Sigmoid colon (tissue), 6 donors: ENCODE measurements at regions not wholly inside any gene's neighbourhood (a gene's known extent, or its start where the extent isn't known, plus 50 kb on each side); places are given as distances from the start of the nearest gene placed in this dataset.

ENCODE experiments used
- DNase-seq: peaks from one replicate; pipeline ENCODE4 v3.0.0-alpha.2; 2019
- H3K27ac ChIP-seq, 4 donors: fragments of 200-600 bp; sonication (generic); one replicate each; pipeline ENCODE4 v1.5.1; 2016 to 2019; ENCODE audit warnings: mild to moderate bottlenecking in 1 of 4
- H3K27me3 ChIP-seq, 3 donors: fragments of 200-600 bp; sonication (generic); one replicate each; pipeline ENCODE4 v1.5.1; 2019; ENCODE audit warnings: mild to moderate bottlenecking in 1 of 3
- H3K36me3 ChIP-seq, 4 donors: fragments of 200-600 bp; sonication (generic); one replicate each; pipeline ENCODE4 v1.5.1; 2016 to 2019
- H3K4me1 ChIP-seq, 4 donors: fragments of 200-600 bp; sonication (generic); one replicate each; pipeline ENCODE4 v1.5.1; 2017 to 2019
- H3K4me3 ChIP-seq, 4 donors: fragments of 200-600 bp; sonication (generic); one replicate each; pipeline ENCODE4 v1.5.1; 2017 to 2019; ENCODE audit warnings: mild to moderate bottlenecking in 2 of 4, moderate library complexity in 1 of 4
- H3K9me3 ChIP-seq, 4 donors: fragments of 200-600 bp in 3 of 4; sonication (generic) in 3 of 4; one replicate each; pipeline versions ENCODE4 v1.5.1 to v1.6.1; 2013 to 2019
- CTCF ChIP-seq, 4 experiments: fragments of 450-650 bp in 3 of 4; fragments of 200-600 bp in 1 of 4; IDR thresholded peaks; one replicate each; pipeline ENCODE4 v1.5.1; 2016 to 2019; ENCODE audit warnings: antibody characterized with exemption in 4 of 4, mild to moderate bottlenecking in 3 of 4, moderate library complexity in 2 of 4
- EP300 ChIP-seq, 4 donors: sonication (generic); formaldehyde crosslinking; IDR thresholded peaks; one replicate each; pipeline ENCODE4 v1.6.1; 2017; ENCODE audit warnings: antibody characterized with exemption in 4 of 4
- POLR2A ChIP-seq, 2 donors: fragments of 450-650 bp; IDR thresholded peaks; one replicate each; pipeline ENCODE4 v1.6.1; 2016; ENCODE audit warnings: antibody characterized with exemption in 2 of 2, mild to moderate bottlenecking in 2 of 2, moderate library complexity in 2 of 2
- POLR2AphosphoS5 ChIP-seq, 4 donors: sonication (generic); formaldehyde crosslinking; IDR thresholded peaks; one replicate each; pipeline ENCODE4 v1.6.1; 2017; ENCODE audit warnings: antibody characterized with exemption in 4 of 4
- WGBS, 2 donors: extraction: QIAGEN DNeasy Blood & Tissue Kit; methylation state at CpG; one replicate each; pipeline ENCODE4 v1.1.7; 2013; 5-methylcytosine and 5-hydroxymethylcytosine counted together
- intact Hi-C: fragments of 100-400 bp; cut with DNase I; formaldehyde crosslinking; loops from one replicate; pipeline ENCODE4 v1.15.1; 2023
- donor health status: healthy with polysubstance abuse.
- donor health status: healthy.

- no peak overlapping the region for H3K27ac ChIP-seq
- intact Hi-C loops = no loop called here
Measured at GRCh38 chr6:112480553-112480952, 133.4 kb downstream of the RFPL4B start.

GRCh38 chr6:112481211-112481610 is 134.1 kb downstream of the RFPL4B start:
- peaks cover 0 to 2% (median 0%) of the 10 kb centered on the region in 4 donors for H3K4me1 ChIP-seq
- no peaks in the 10 kb centered on the region for H3K27me3 ChIP-seq
- DNase-seq = no peak
- TF ChIP-seq CTCF (IDR thresholded peaks at IDR 0.05) (no peak), EP300 (IDR thresholded peaks at IDR 0.05) (no peak), POLR2A (IDR thresholded peaks at IDR 0.05) (no peak), POLR2AphosphoS5 (IDR thresholded peaks at IDR 0.05) (no peak)
- 67 to 88% methylated on average over 2 of the region's 2 CpGs for WGBS, 2 donors
- no peak overlapping the region for H3K27ac ChIP-seq
- H3K4me3 ChIP-seq = no peak overlapping the region
- intact Hi-C loops = no loop called here
- H3K9me3 ChIP-seq = no peaks in the 10 kb centered on the region
- H3K36me3 ChIP-seq = no peaks in the 10 kb centered on the region

More at GRCh38 chr6:112480553-112480952, 133.4 kb downstream of the RFPL4B start:
- WGBS, 2 donors = 61 to 82% methylated on average over 1 of the region's 1 CpG
- Histone ChIP-seq H3K9me3 (no peaks in the 10 kb centered on the region), H3K4me1 (no peaks in the 10 kb centered on the region), H3K4me3 (no peak overlapping the region), H3K27me3 (no peaks in the 10 kb centered on the region), H3K36me3 (no peaks in the 10 kb centered on the region)
- no peak for DNase-seq
- TF ChIP-seq EP300 (IDR thresholded peaks at IDR 0.05) = no peak
- TF ChIP-seq POLR2AphosphoS5 (IDR thresholded peaks at IDR 0.05) = no peak
- no peak for TF ChIP-seq CTCF (IDR thresholded peaks at IDR 0.05)
- no peak for TF ChIP-seq POLR2A (IDR thresholded peaks at IDR 0.05)

GRCh38 chr6:112482373-112482772 is 135.2 kb downstream of the RFPL4B start:
- H3K27me3 ChIP-seq = no peaks in the 10 kb centered on the region
- H3K4me3 ChIP-seq = no peak overlapping the region
- no peak overlapping the region for H3K27ac ChIP-seq
- peaks cover 0 to 6% (median 0%) of the 10 kb centered on the region in 4 donors for H3K4me1 ChIP-seq
- no peak for TF ChIP-seq POLR2A (IDR thresholded peaks at IDR 0.05)
- TF ChIP-seq CTCF (IDR thresholded peaks at IDR 0.05) = no peak
- no peak for TF ChIP-seq POLR2AphosphoS5 (IDR thresholded peaks at IDR 0.05)
- no peak for TF ChIP-seq EP300 (IDR thresholded peaks at IDR 0.05)
- WGBS, 2 donors = 59 to 87% methylated on average over 2 of the region's 2 CpGs
- DNase-seq = no peak
- H3K9me3 ChIP-seq = no peaks in the 10 kb centered on the region
- intact Hi-C loops = no loop called here
- no peaks in the 10 kb centered on the region for H3K36me3 ChIP-seq

GRCh38 chr6:112485120-112485826 is 138.1 kb downstream of the RFPL4B start:
- Histone ChIP-seq H3K4me3 (no peak overlapping the region), H3K9me3 (no peaks in the 10 kb centered on the region), H3K36me3 (no peaks in the 10 kb centered on the region), H3K4me1 (peaks cover 0 to 6% (median 0%) of the 10 kb centered on the region in 4 donors), H3K27ac (no peak overlapping the region), H3K27me3 (no peaks in the 10 kb centered on the region)
- TF ChIP-seq CTCF (IDR thresholded peaks at IDR 0.05) = no peak
- no peak for TF ChIP-seq POLR2A (IDR thresholded peaks at IDR 0.05)
- TF ChIP-seq POLR2AphosphoS5 (IDR thresholded peaks at IDR 0.05) = no peak
- no peak for TF ChIP-seq EP300 (IDR thresholded peaks at IDR 0.05)
- intact Hi-C loops = no loop called here
- 26 to 62% methylated on average over 3 of the region's 3 CpGs for WGBS, 2 donors
- no peak for DNase-seq

GRCh38 chr6:112485827-112486212 is 138.7 kb downstream of the RFPL4B start:
- H3K27ac ChIP-seq = no peak overlapping the region
- WGBS, 2 donors = 17 to 72% methylated on average over 1 of the region's 1 CpG
- no peaks in the 10 kb centered on the region for H3K9me3 ChIP-seq
- no peaks in the 10 kb centered on the region for H3K27me3 ChIP-seq
- intact Hi-C loops = no loop called here
- DNase-seq = no peak
- no peak overlapping the region for H3K4me3 ChIP-seq
- H3K4me1 ChIP-seq = peaks cover 0 to 6% (median 0%) of the 10 kb centered on the region in 4 donors
- H3K36me3 ChIP-seq = no peaks in the 10 kb centered on the region
- TF ChIP-seq POLR2A (IDR thresholded peaks at IDR 0.05) (no peak), POLR2AphosphoS5 (IDR thresholded peaks at IDR 0.05) (no peak), CTCF (IDR thresholded peaks at IDR 0.05) (no peak), EP300 (IDR thresholded peaks at IDR 0.05) (no peak)
